ENCODE measurements at regions not wholly inside any gene's neighbourhood (a gene's known extent, or its start where the extent isn't known, plus 50 kb on each side); places are given as distances from the start of the nearest gene placed in this dataset.
"Not testable (repeated sequence)": the region's sequence is repeated elsewhere in the genome, so short reads cannot be mapped to it uniquely, and the experiment has no call there.

DNA sequence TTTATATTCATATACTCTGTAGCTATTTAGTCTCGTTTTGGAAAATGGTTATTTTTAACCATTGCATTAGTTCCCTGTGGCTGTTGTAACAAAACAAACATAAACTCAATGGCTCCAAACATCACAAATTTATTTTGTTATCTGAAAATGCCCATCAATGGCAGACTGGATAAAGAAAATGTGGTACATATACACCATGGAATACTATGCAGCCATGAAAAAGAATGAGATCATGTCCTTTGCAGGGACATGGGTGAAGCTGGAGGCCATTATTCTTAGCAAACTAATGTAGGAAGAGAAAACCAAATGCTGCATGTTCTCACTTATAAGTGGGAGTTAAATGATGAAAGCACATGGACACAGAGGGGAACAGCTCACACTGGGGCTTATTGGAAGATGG lies 938.7 kb downstream of the NLGN4X start:
- TF ChIP-seq, protein P1, sequence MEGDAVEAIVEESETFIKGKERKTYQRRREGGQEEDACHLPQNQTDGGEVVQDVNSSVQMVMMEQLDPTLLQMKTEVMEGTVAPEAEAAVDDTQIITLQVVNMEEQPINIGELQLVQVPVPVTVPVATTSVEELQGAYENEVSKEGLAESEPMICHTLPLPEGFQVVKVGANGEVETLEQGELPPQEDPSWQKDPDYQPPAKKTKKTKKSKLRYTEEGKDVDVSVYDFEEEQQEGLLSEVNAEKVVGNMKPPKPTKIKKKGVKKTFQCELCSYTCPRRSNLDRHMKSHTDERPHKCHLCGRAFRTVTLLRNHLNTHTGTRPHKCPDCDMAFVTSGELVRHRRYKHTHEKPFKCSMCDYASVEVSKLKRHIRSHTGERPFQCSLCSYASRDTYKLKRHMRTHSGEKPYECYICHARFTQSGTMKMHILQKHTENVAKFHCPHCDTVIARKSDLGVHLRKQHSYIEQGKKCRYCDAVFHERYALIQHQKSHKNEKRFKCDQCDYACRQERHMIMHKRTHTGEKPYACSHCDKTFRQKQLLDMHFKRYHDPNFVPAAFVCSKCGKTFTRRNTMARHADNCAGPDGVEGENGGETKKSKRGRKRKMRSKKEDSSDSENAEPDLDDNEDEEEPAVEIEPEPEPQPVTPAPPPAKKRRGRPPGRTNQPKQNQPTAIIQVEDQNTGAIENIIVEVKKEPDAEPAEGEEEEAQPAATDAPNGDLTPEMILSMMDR (IDR thresholded peaks at IDR 0.05), result not testable (repeated sequence)
- not testable (repeated sequence) for TF ChIP-seq POLR2A (IDR thresholded peaks at IDR 0.05)

All from Peyer's patch (tissue), 4 donors.